ENCODE measurements at regions not wholly inside any gene's neighbourhood (a gene's known extent, or its start where the extent isn't known, plus 50 kb on each side); places are given as distances from the start of the nearest gene placed in this dataset.

DNA sequence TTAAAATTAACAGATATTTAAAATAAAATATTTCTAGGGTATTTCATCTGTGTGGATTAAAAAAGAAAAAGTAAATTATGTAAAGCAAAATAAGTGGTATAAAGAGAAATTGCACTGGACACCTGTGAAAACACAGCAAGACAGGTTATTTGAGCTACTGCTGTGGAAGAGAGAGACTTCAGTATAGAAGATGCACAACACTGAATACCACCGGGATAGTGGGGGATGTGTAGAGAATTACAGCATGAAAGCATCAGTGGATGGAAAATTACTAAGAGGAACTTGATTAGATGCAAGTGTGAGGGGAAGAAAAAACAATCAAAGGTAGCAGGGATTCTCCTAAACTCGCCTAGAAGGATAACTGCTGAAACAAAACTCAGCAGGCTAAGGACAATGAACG is 1242.5 kb upstream of the GBE1 start:
- H3K9ac ChIP-seq (ENCODE audit: low read length), result peak overlapping the region; percentile 55
- H3K27ac ChIP-seq (ENCODE audit: low read depth, low read length), result peak overlapping the region; percentile 98
- TF ChIP-seq EZH2phosphoT487 (conservative IDR thresholded peaks at IDR 0.05; ENCODE audit: low read length), result no peak
- TF ChIP-seq, protein P1, sequence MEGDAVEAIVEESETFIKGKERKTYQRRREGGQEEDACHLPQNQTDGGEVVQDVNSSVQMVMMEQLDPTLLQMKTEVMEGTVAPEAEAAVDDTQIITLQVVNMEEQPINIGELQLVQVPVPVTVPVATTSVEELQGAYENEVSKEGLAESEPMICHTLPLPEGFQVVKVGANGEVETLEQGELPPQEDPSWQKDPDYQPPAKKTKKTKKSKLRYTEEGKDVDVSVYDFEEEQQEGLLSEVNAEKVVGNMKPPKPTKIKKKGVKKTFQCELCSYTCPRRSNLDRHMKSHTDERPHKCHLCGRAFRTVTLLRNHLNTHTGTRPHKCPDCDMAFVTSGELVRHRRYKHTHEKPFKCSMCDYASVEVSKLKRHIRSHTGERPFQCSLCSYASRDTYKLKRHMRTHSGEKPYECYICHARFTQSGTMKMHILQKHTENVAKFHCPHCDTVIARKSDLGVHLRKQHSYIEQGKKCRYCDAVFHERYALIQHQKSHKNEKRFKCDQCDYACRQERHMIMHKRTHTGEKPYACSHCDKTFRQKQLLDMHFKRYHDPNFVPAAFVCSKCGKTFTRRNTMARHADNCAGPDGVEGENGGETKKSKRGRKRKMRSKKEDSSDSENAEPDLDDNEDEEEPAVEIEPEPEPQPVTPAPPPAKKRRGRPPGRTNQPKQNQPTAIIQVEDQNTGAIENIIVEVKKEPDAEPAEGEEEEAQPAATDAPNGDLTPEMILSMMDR (IDR thresholded peaks at IDR 0.05; ENCODE audit: insufficient read depth, low read length, poor library complexity, severe bottlenecking), result no peak
- no peaks in the 10 kb centered on the region for H3K27me3 ChIP-seq (ENCODE audit: low read length)
- peak overlapping the region; percentile 39 for H3K4me3 ChIP-seq (ENCODE audit: insufficient read depth, low read length, poor library complexity, severe bottlenecking)
- peak overlapping the region; percentile 83 for H2AFZ ChIP-seq (ENCODE audit: low read depth, low read length, severe bottlenecking)
- peaks cover 13% of the 10 kb centered on the region for H3K36me3 ChIP-seq (ENCODE audit: low read length)
- H3F3A ChIP-seq (ENCODE audit: insufficient read depth), result peaks cover 27% of the 10 kb centered on the region
- H3K9me3 ChIP-seq (ENCODE audit: insufficient read depth, low read length), result peaks cover 8% of the 10 kb centered on the region; the same call in 1 of the 2 replicates
- H3K4me2 ChIP-seq (ENCODE audit: low read depth, low read length, poor library complexity, severe bottlenecking), result peak overlapping the region; percentile 68
- H3K9me2 ChIP-seq (replicated peaks; ENCODE audit: insufficient read depth, low read length), result no peaks in the 10 kb centered on the region
- no peaks in the 10 kb centered on the region for H4K20me1 ChIP-seq (ENCODE audit: low read depth, low read length)
- no peaks in the 10 kb centered on the region for H3K79me2 ChIP-seq (ENCODE audit: insufficient read depth, low read length)

DNA sequence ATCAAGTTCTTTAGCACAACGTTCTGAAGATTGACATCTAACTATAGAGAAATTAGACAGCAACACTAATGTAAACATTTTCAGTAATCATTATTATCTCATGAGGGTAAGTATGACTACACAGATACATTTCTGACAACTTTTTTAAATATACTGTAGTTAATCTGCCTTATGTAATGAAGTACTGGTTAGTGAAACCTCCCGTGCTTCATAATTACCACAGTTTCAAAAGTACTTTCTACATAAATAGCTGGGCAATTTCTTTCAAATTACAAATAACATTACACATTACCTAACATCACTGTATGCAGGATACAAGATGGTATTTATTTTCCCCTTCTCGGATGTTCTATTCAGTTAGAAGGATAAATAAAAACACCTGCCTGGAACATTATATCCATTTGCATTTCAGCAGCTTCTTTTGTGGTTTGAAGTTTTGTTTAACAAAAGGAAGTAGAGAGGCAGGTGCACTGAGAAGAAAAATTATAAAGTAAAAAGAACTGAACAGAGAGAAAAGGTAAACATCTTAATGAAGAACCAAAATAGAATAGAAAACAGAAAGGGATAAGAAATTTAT is 1241.5 kb upstream of the GBE1 start:
- peak overlapping the region; percentile 39 for H3K4me3 ChIP-seq (ENCODE audit: insufficient read depth, low read length, poor library complexity, severe bottlenecking)
- peaks cover 13% of the 10 kb centered on the region for H3K36me3 ChIP-seq (ENCODE audit: low read length)
- no peaks in the 10 kb centered on the region for H3K79me2 ChIP-seq (ENCODE audit: insufficient read depth, low read length)
- H4K20me1 ChIP-seq (ENCODE audit: low read depth, low read length), result no peaks in the 10 kb centered on the region
- peaks cover 27% of the 10 kb centered on the region for H3F3A ChIP-seq (ENCODE audit: insufficient read depth)
- H3K9ac ChIP-seq (ENCODE audit: low read length), result no peak overlapping the region
- TF ChIP-seq, protein P1 (IDR thresholded peaks at IDR 0.05; ENCODE audit: insufficient read depth, low read length, poor library complexity, severe bottlenecking), result no peak
- no peak for TF ChIP-seq EZH2phosphoT487 (conservative IDR thresholded peaks at IDR 0.05; ENCODE audit: low read length)
- H3K4me2 ChIP-seq (ENCODE audit: low read depth, low read length, poor library complexity, severe bottlenecking), result peak overlapping the region; percentile 68
- no peak overlapping the region for H2AFZ ChIP-seq (ENCODE audit: low read depth, low read length, severe bottlenecking)
- no peaks in the 10 kb centered on the region for H3K9me2 ChIP-seq (replicated peaks; ENCODE audit: insufficient read depth, low read length)
- H3K27ac ChIP-seq (ENCODE audit: low read depth, low read length), result peak overlapping the region; percentile 98
- no peaks in the 10 kb centered on the region for H3K27me3 ChIP-seq (ENCODE audit: low read length)
- peaks cover 8% of the 10 kb centered on the region; the same call in 1 of the 2 replicates for H3K9me3 ChIP-seq (ENCODE audit: insufficient read depth, low read length)

DNA sequence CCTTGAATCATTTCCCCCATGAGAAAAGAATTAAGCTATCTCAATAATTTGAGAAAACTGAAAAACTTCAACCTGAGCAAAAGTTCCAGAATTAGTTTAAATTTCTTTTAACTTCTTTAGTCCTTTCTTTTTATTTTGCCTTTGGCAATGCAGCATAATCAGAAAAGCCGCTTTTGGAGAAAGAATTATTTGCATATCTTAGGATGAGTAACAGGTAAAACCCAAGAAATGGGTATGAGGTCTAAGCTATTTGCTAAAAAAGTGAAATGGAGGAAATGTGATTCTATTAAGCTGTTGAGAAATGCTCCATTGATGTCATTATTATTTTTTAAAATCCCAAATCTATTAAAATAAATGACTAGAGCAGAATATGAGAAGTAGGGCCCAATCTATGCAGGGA is 1238.3 kb upstream of the GBE1 start:
- Histone ChIP-seq H3K9me2 (replicated peaks; ENCODE audit: insufficient read depth, low read length) (no peaks in the 10 kb centered on the region), H2AFZ (ENCODE audit: low read depth, low read length, severe bottlenecking) (peak overlapping the region; percentile 94), H3K27me3 (ENCODE audit: low read length) (no peaks in the 10 kb centered on the region), H3K9ac (ENCODE audit: low read length) (peak overlapping the region; percentile 37), H3K4me3 (ENCODE audit: insufficient read depth, low read length, poor library complexity, severe bottlenecking) (peak overlapping the region; percentile 10), H4K20me1 (ENCODE audit: low read depth, low read length) (no peaks in the 10 kb centered on the region), H3K9me3 (ENCODE audit: insufficient read depth, low read length) (no peaks in the 10 kb centered on the region), H3F3A (ENCODE audit: insufficient read depth) (peaks cover 27% of the 10 kb centered on the region), H3K4me2 (ENCODE audit: low read depth, low read length, poor library complexity, severe bottlenecking) (peak overlapping the region; percentile 68), H3K79me2 (ENCODE audit: insufficient read depth, low read length) (no peaks in the 10 kb centered on the region), H3K27ac (ENCODE audit: low read depth, low read length) (peak overlapping the region; percentile 98), H3K36me3 (ENCODE audit: low read length) (peaks cover 11% of the 10 kb centered on the region)
- TF ChIP-seq, protein P1 (IDR thresholded peaks at IDR 0.05; ENCODE audit: insufficient read depth, low read length, poor library complexity, severe bottlenecking), result no peak
- TF ChIP-seq EZH2phosphoT487 (conservative IDR thresholded peaks at IDR 0.05; ENCODE audit: low read length), result no peak

All from SU-DHL-6 (cell line).